SK-N-SH treated with all-trans-retinoic acid at 6 μM for 48 hours (cell line): ENCODE measurements at regions not wholly inside any gene's neighbourhood (a gene's known extent, or its start where the extent isn't known, plus 50 kb on each side); places are given as distances from the start of the nearest gene placed in this dataset.

Experiments used
- ATAC-seq: fragments of 200-7000 bp; cut with Tn5 transposase; 3 replicates; pipeline ENCODE4 v1.9.1; 2020; ENCODE audit warnings: mild to moderate bottlenecking, moderate library complexity
- ARNTL ChIP-seq: fragments of 450-650 bp; formaldehyde crosslinking; IDR thresholded peaks from 2 replicates; pipeline ENCODE4 v1.5.0; 2020; ENCODE audit warnings: low read depth, mild to moderate bottlenecking, moderate library complexity, borderline replicate concordance
- BACH2 ChIP-seq: fragments of 250-450 bp; sonication (Bioruptor Pico); IDR thresholded peaks from 2 replicates; pipeline ENCODE4 v1.9.0; 2021; ENCODE audit warnings: mild to moderate bottlenecking, borderline replicate concordance
- CREB5 ChIP-seq: fragments of 250-450 bp; sonication (Bioruptor Pico); IDR thresholded peaks from 2 replicates; pipeline ENCODE4 v1.5.1; 2020; ENCODE audit warnings: low read depth, mild to moderate bottlenecking, moderate library complexity
- CSRNP3 ChIP-seq: fragments of 250-450 bp; sonication (Bioruptor Pico); IDR thresholded peaks from 2 replicates; pipeline ENCODE4 v1.5.1; 2021; ENCODE audit warnings: mild to moderate bottlenecking, moderate library complexity
- ESRRG ChIP-seq: fragments of 250-450 bp; sonication (Bioruptor Pico); IDR thresholded peaks from 2 replicates; pipeline ENCODE4 v1.6.1; 2021; ENCODE audit warnings: mild to moderate bottlenecking
- GLIS3 ChIP-seq: fragments of 250-450 bp; sonication (Bioruptor Pico); IDR thresholded peaks from 2 replicates; pipeline ENCODE4 v1.5.0; 2020; ENCODE audit warnings: mild to moderate bottlenecking, moderate library complexity
- ISL1 ChIP-seq: fragments of 250-450 bp; sonication (Bioruptor Pico); IDR thresholded peaks from 2 replicates; pipeline ENCODE4 v2.1.2; 2022; ENCODE audit warnings: mild to moderate bottlenecking, moderate library complexity
- OSR1 ChIP-seq: fragments of 250-450 bp; sonication (Bioruptor Pico); IDR thresholded peaks from 2 replicates; pipeline ENCODE4 v1.8.0; 2022; ENCODE audit warnings: moderate library complexity, mild to moderate bottlenecking, inconsistent platforms
- PATZ1 ChIP-seq: fragments of 250-450 bp; sonication (Bioruptor Pico); IDR thresholded peaks from 2 replicates; pipeline ENCODE4 v1.8.0; 2020; ENCODE audit warnings: mild to moderate bottlenecking, moderate library complexity, borderline replicate concordance
- POU6F1 ChIP-seq: fragments of 250-450 bp; sonication (Bioruptor Pico); IDR thresholded peaks from 2 replicates; pipeline ENCODE4 v1.8.0; 2021; ENCODE audit warnings: low read depth, mild to moderate bottlenecking, moderate library complexity, borderline replicate concordance
- PPARA ChIP-seq: fragments of 250-450 bp; sonication (Bioruptor Pico); IDR thresholded peaks from 2 replicates; pipeline ENCODE4 v1.5.0; 2020; ENCODE audit warnings: mild to moderate bottlenecking, borderline replicate concordance
- RARB ChIP-seq: fragments of 250-450 bp; sonication (Bioruptor Pico); IDR thresholded peaks from 2 replicates; pipeline ENCODE4 v1.8.0; 2021; ENCODE audit warnings: mild to moderate bottlenecking, moderate library complexity
- SNAI2 ChIP-seq: fragments of 250-450 bp; sonication (Bioruptor Pico); IDR thresholded peaks from 2 replicates; pipeline ENCODE4 v1.5.0; 2020; ENCODE audit warnings: mild to moderate bottlenecking, moderate library complexity
- TOX ChIP-seq: fragments of 250-450 bp; sonication (Bioruptor Pico); IDR thresholded peaks from 2 replicates; pipeline ENCODE4 v1.8.0; 2021; ENCODE audit warnings: mild to moderate bottlenecking, moderate library complexity, borderline replicate concordance
- TSHZ2 ChIP-seq: fragments of 250-450 bp; sonication (Bioruptor Pico); IDR thresholded peaks from 2 replicates; pipeline ENCODE4 v1.5.0; 2020; ENCODE audit warnings: mild to moderate bottlenecking, moderate library complexity
- ZC3H10 ChIP-seq: fragments of 250-450 bp; sonication (Bioruptor Pico); IDR thresholded peaks from 2 replicates; pipeline ENCODE4 v1.5.1; 2021; ENCODE audit warnings: mild to moderate bottlenecking, moderate library complexity
- ZFP3 ChIP-seq: fragments of 250-450 bp; sonication (Bioruptor Pico); IDR thresholded peaks from 2 replicates; pipeline ENCODE4 v1.5.0; 2020; ENCODE audit warnings: mild to moderate bottlenecking, moderate library complexity
- ZFP30 ChIP-seq: fragments of 450-650 bp; formaldehyde crosslinking; IDR thresholded peaks from 2 replicates; pipeline ENCODE4 v1.5.0; 2022; ENCODE audit warnings: mild to moderate bottlenecking, moderate library complexity
- ZNF565 ChIP-seq: fragments of 450-650 bp; formaldehyde crosslinking; conservative IDR thresholded peaks from 2 replicates; pipeline ENCODE4 v1.5.0; 2020; ENCODE audit warnings: low read depth, mild to moderate bottlenecking, moderate library complexity
- ZNF70 ChIP-seq: fragments of 450-650 bp; formaldehyde crosslinking; IDR thresholded peaks from 2 replicates; pipeline ENCODE4 v1.5.0; 2020; ENCODE audit warnings: mild to moderate bottlenecking, moderate library complexity
- ZNF8 ChIP-seq: fragments of 450-650 bp; formaldehyde crosslinking; IDR thresholded peaks from 2 replicates; pipeline ENCODE4 v1.5.0; 2020; ENCODE audit warnings: mild to moderate bottlenecking, moderate library complexity

GRCh38 chr21:28773036-28773435 lies 219.6 kb downstream of the LTN1 start:
- TF ChIP-seq PPARA (CRISPR knock-in tag) (no peak), ZNF8 (CRISPR knock-in tag) (no peak)
- no peak for ATAC-seq

GRCh38 chr21:28771790-28772501 lies 220.7 kb downstream of the LTN1 start:
- peak; percentile 82 for ATAC-seq
- TF ChIP-seq ISL1 (CRISPR knock-in tag) (peak; percentile 86), ZNF565 (CRISPR knock-in tag) (no peak), POU6F1 (no peak), ZNF70 (CRISPR knock-in tag) (no peak)

GRCh38 chr21:28770867-28771661 lies 221.6 kb downstream of the LTN1 start:
- ATAC-seq: peak; percentile 27
- no peak for TF ChIP-seq PPARA (CRISPR knock-in tag)
- TF ChIP-seq ESRRG (CRISPR knock-in tag): no peak
- TF ChIP-seq POU6F1: no peak
- no peak for TF ChIP-seq GLIS3 (CRISPR knock-in tag)
- TF ChIP-seq ZC3H10 (CRISPR knock-in tag): no peak
- no peak for TF ChIP-seq ZNF70 (CRISPR knock-in tag)
- no peak for TF ChIP-seq BACH2 (CRISPR knock-in tag)
- TF ChIP-seq SNAI2 (CRISPR knock-in tag): no peak
- no peak for TF ChIP-seq CREB5 (CRISPR knock-in tag)
- no peak for TF ChIP-seq CSRNP3 (CRISPR knock-in tag)
- no peak for TF ChIP-seq RARB (CRISPR knock-in tag)
- no peak for TF ChIP-seq ARNTL (CRISPR knock-in tag)
- no peak for TF ChIP-seq PATZ1 (CRISPR knock-in tag)
- no peak for TF ChIP-seq ZNF565 (CRISPR knock-in tag)
- no peak for TF ChIP-seq ZFP30 (CRISPR knock-in tag)
- no peak for TF ChIP-seq TOX (CRISPR knock-in tag)

- ATAC-seq: no peak
- TF ChIP-seq CSRNP3 (CRISPR knock-in tag) (no peak), ESRRG (CRISPR knock-in tag) (no peak), BACH2 (CRISPR knock-in tag) (no peak), TSHZ2 (no peak), SNAI2 (CRISPR knock-in tag) (no peak), OSR1 (no peak), ARNTL (CRISPR knock-in tag) (no peak), ZNF70 (CRISPR knock-in tag) (no peak), ZNF565 (CRISPR knock-in tag) (no peak), RARB (CRISPR knock-in tag) (no peak), ZC3H10 (CRISPR knock-in tag) (no peak), ZFP3 (CRISPR knock-in tag) (no peak), ISL1 (CRISPR knock-in tag) (no peak)
Observed at GRCh38 chr21:28769683-28770082, 223.0 kb downstream of the LTN1 start.
